HG02973 (cell line): ENCODE measurements at regions not wholly inside any gene's neighbourhood (a gene's known extent, or its start where the extent isn't known, plus 50 kb on each side); places are given as distances from the start of the nearest gene placed in this dataset.

Experiments
- ATAC-seq: cut with Tn5 transposase; IDR thresholded peaks from one replicate; pipeline ENCODE4 v1.9.1; 2021; ENCODE audit warnings: moderate library complexity; ENCODE audit not compliant: unreplicated experiment

- ATAC-seq = no peak
These were observed 57.2 kb upstream of the PRDM11 start for GRCh38 chr11:45089251-45089650.

DNA sequence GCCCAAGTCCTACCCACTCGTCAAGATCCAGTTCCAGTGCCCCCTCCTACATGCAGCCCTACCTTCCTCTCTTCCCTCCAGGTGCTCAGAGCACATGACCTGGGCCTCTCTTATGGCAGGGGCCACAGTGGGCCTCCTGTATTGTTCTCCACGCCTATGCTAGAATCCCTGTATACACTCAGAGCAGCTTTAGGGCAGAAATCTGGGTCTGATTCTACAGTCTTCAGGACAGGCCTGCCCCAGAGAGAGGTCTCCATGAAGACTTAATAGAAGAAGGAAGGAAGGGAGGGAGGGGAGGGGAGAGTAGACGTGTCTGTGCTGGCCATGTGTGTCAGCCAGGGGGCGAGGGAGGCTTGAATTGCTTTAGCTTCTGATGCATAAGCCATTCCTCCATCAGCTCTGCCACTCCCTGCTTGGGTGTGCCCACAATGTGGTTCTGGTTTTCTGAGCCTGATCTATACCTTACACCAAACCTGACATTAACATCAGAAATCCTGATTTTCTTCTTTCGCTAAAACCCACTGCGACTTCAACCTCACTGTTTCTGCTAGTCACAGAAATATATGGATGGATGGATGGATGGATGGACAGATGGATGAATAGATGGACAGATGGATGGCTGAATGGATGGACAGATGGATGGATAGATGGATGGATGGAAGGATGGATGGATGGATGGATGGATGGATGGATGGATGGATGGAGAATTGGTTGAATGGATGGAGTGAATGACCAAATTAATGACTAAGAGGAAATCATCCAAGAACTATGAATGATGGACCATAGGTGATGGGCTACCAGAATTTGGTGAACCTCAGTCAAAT is 56.6 kb upstream of the PRDM11 start:
- ATAC-seq = no peak

DNA sequence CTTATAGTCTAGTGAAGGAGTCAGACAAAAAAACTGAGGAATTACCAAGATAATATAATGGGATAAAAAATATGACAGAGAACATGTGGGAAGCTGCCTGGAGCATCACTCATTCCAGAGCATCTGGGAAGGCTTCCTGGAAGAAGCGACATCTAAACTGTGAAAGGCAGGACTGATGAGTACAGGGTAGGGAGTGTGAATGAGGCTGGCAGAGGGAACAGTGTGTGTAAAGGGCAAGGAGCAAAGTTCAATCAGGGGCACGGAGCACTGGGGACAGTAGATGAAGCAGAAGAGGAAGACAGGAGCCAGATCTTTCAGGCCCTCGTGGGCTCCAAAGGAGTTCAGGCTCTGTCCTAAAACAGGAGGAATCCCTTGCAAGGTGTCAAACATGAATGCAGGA is 55.8 kb upstream of the PRDM11 start:
- ATAC-seq = no peak

DNA sequence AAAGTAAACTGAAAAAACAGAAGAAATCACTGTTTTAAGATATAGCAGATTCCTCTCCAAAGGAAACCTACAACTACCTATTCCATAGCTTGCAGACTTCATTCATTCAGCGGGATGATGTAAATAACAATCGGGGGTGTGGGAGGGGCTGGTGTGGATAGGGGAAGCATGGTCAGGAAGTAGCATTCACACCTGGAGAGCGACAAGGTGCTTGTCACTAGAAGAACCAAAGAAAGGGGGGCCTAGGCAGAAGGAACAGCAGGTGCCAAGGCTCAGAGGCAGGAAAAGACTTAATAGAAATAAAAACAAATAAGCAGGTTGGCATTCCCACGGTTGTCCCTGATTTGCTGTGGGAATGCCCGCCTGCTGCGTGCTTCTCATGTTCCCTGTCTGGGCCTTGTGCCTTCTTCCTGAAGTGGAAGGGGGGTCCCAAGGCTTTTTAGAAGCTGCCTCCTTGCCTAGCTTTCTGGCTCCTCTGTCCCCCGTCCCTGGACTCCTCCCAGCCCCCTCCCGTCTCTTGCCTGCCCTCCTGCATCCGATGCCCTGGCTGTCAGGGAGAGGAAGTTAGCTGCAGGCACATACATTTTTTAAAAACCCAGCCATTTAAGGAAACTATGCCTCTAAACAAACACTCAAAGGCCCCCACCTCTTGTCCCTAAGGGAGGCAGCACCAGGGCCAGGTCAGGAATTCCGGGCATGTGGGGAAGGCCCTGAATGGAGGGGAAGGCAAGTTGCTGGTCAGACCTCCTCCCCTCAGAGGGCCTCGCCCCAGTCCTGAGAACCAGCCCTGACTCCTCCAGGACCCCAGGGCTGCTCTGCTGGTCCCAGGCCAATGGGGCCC is 54.7 kb upstream of the PRDM11 start:
- no peak for ATAC-seq

DNA sequence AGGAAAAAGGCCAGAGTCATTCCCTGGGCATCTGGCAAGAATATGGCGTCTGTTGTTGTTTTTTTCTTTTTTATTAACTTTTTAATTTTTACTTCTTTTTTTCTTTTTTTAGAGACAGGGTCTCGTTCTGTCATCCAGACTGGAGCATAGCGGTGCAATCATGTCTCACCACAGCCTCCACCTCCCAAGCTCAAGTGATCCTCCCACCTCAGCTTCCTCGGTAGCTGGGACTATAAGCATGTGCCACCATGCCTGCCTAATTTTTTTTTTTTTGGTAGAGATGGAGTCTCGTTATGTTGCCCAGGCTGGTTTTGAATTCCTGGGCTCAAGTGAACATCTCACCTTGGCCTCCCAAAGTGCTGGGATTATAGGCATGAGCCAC is 54.0 kb upstream of the PRDM11 start:
- ATAC-seq = no peak

DNA sequence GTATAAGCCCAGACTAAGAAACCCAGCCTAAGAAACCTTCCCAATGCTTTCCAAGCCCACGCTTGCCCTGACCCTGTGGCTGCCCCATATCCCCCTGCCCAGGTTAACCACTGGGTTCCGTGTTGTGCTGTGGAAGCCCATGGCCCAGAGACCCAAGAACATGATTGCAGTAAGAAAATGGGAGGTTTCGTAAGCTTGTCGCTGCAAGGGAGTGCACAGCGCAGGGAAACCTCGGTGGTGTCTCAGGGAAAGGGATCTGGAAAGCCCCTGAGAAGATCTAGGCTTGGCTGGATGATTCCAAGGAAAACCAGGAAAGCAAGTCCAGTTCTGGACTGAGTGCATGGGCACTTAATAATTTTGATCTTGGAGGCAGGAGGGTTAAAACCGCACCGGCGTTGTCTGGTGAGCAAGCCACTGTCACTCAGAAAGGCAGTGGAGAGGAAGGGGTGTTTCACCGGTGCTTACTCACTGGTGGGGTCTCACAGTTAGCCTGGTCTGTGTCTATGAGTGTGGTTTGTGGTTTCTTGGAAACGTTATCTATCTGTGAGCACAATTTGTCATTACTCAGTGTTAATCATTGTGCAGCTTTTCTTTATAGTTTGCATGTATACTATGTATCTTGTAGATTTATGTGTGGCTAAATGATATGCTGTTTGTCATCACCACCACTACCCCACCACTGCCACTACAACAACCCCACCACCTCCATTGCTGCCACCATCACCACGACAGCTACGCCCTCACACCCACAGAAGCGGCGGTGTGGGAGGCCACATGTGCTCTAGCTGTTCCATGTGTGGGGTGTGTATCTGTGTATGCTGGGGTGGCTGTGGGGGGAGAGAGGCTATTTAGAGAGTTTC is 53.3 kb upstream of the PRDM11 start:
- ATAC-seq = no peak

DNA sequence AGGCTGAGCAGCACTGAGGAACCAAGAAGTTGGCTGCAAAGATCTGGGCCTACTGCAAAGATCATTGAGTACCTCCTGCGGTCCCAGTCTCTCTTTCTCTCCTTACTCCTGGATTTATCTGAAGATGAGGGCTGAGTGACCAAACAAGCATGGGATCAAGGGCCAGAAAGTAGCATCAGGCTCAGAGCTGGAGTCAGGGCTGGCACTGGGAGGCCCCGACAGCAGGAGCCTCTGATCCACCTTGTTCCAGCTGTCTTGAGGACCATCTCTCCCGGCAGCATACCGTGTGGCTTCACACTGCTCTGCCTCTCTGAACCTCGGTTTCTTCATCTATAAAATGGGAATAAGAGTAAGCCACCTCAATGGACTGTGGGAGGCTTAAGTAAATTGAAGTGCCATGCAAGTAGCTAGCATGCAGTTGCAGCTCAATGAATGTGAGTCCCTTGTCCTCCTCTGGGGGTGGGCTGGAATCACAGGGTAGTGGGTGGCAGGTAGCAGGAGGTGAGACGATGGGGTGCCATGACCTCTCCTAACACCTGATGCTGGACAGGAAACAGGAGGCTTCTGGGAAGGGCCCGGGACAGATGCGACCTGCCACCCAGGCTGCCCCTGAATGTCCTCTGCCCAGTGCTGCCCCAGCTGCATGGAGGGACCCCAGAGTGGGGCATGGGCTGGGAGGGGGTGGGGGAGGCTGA is 52.5 kb upstream of the PRDM11 start:
- ATAC-seq = no peak

DNA sequence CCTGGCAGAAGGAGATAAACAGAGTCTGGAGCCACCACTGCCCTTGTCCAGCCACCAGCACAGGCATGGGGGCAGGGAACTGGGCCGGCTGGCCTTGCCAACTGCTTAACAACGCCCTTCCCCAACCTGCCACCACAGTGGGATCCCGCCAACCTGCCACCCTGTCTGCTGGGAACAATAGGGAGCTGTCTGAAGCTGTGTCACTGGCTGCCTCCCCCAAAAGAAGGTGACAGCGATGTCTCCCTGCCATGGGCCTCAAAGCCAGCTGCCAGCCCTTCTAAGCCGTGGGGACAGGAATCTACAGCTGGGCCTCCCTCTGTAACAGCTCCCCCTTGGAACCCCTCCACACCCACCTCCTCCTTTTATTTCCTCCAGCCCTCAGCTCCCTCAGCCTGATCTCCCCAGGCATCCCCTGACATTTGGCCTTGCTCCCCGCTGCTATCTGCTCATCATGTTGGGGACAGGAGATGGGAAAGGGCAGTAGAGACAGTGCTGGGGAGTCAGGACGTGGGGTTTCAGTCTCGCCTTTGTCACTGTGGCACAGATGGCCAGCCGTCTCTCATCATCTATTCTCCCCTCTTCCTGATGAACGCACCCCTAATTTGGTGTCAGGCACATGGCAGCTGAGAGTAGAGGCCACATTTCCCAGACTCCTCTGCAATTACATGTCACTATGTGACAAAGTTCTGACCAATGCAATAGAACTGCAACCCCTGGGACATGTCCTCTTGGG is 51.3 kb upstream of the PRDM11 start:
- no peak for ATAC-seq

- ATAC-seq = no peak
These were observed 50.8 kb upstream of the PRDM11 start for GRCh38 chr11:45095691-45096010.

DNA sequence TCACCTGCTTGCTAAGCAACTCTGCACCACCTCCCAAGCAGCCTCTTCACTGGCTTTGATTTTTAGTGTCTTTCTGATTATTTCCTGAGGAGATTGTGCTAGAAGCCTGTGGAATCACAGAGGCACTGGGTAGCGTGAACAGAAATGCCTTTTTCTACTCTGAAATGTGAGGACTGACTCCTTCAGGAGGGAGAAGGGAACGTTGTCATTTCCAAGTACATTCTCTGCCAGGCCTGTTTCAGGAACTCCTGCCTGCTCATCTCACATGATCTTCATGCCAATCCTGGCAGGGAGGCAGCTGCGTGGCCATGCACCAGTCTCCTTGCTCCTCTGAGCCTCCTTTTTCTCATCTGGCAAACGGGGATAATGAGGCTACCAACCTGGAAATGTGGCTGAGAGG is 49.8 kb upstream of the PRDM11 start:
- ATAC-seq = no peak
